Caco-2 (cell line): ENCODE measurements at regions not wholly inside any gene's neighbourhood (a gene's known extent, or its start where the extent isn't known, plus 50 kb on each side); places are given as distances from the start of the nearest gene placed in this dataset.

ENCODE experiments used
- BruUV-seq: library from RNA; stranded (reverse); fragments of 400-500 nt; replicated peaks from 2 replicates; lab custom pipeline; 2021; lab: Mats Ljungman, UMichigan
- CTCF ChIA-PET: fragments of 300-600 bp; sonication (Branson Sonifier 250); formaldehyde crosslinking; loops from one replicate; lab custom pipeline; 2022; ENCODE audit warnings: antibody characterized with exemption; lab: Charles Lee
- POLR2A ChIA-PET: fragments of 300-600 bp; sonication (Branson Sonifier 250); formaldehyde crosslinking; loops from one replicate; lab custom pipeline; 2022; ENCODE audit warnings: antibody characterized with exemption; lab: Charles Lee
- DNase-seq, 2 experiments: peaks; one replicate each; pipeline versions ENCODE4 v3.0.0 to v3.0.0-alpha.2; 2020 to 2022
- H3K27me3 ChIP-seq: replicated peaks from 2 replicates; pipeline ENCODE4 v1.6.0; 2011; ENCODE audit warnings: low read length; ENCODE audit not compliant: control insufficient read depth, insufficient read depth
- H3K36me3 ChIP-seq: 2 replicates; pipeline ENCODE4 v1.5.1; 2011; ENCODE audit warnings: low read length; ENCODE audit not compliant: control insufficient read depth, insufficient read depth
- H3K4me1 ChIP-seq: fragments of 250-450 bp; sonication (Bioruptor Pico); 2 replicates; pipeline ENCODE4 v1.5.1; 2020; ENCODE audit warnings: mild to moderate bottlenecking
- H3K4me3 ChIP-seq: 2 replicates; pipeline ENCODE4 v1.5.1; 2011; ENCODE audit warnings: low read depth, mild to moderate bottlenecking, control low read depth, low read length
- H3K9me3 ChIP-seq: fragments of 250-450 bp; sonication (Bioruptor Pico); 2 replicates; pipeline ENCODE4 v1.5.1; 2020; ENCODE audit warnings: mild to moderate bottlenecking, moderate library complexity
- H3K27ac Mint-ChIP-seq: one replicate; pipeline ENCODE4 v1.8.0; 2022; ENCODE audit warnings: mixed read lengths; ENCODE audit not compliant: unreplicated experiment
- H3K27me3 Mint-ChIP-seq: one replicate; pipeline ENCODE4 v1.8.0; 2022; ENCODE audit warnings: mixed read lengths; ENCODE audit not compliant: insufficient read depth, unreplicated experiment
- H3K36me3 Mint-ChIP-seq: one replicate; pipeline ENCODE4 v1.8.0; 2022; ENCODE audit warnings: mild to moderate bottlenecking, mixed read lengths; ENCODE audit not compliant: insufficient read depth, unreplicated experiment
- H3K4me1 Mint-ChIP-seq: one replicate; pipeline ENCODE4 v1.8.0; 2022; ENCODE audit warnings: low read depth, mixed read lengths; ENCODE audit not compliant: unreplicated experiment
- H3K4me3 Mint-ChIP-seq: one replicate; pipeline ENCODE4 v1.8.0; 2022; ENCODE audit warnings: mild to moderate bottlenecking, moderate library complexity, mixed read lengths; ENCODE audit not compliant: unreplicated experiment
- H3K9me3 Mint-ChIP-seq: one replicate; pipeline ENCODE4 v1.8.0; 2022; ENCODE audit warnings: mixed read lengths; ENCODE audit not compliant: unreplicated experiment
- intact Hi-C: fragments of 100-400 bp; cut with micrococcal nuclease; formaldehyde crosslinking; loops from one replicate; pipeline ENCODE4 v1.10.0; 2022; ENCODE audit not compliant: unreplicated experiment
- TF ChIP-seq, protein P1 (sequence below), 2 experiments: fragments of 200-600 bp in 1 of 2; IDR thresholded peaks; 1 replicate in 1 of 2; 2 replicates in 1 of 2; pipeline versions ENCODE4 v1.5.1 to v1.8.0; 2011 to 2022; ENCODE audit warnings: antibody characterized with exemption in 1 of 2, control low read depth in 1 of 2, inconsistent platforms in 1 of 2, low read depth in 1 of 2, low read length in 1 of 2, mild to moderate bottlenecking in 1 of 2, moderate library complexity in 1 of 2; ENCODE audit not compliant: insufficient read depth in 1 of 2, severe bottlenecking in 1 of 2, unreplicated experiment in 1 of 2

DNA sequence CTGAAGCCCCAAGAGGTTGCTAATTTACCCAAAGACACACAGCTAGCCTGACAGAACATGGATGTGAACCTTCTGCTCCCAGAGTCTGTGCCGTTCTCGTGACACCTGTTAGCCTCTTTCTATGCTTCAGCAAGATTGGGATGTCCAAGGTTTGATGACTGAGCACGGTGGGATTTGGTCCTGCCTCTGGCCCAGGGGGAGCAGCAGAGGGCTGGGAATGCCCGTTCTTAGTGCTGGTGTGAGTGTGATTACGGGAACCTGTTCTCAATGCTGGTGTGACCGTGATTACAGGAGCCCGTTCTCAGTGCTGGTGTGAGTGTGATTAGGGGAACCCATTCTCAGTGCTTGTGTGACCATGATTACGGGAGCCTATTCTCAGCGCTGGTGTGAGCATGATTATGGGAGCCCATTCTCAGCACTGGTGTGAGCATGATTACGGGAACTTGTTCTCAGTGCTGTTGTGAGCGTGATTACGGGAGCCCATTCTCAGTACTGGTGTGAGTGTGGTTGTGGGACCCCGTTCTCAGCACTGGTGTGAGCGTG is 67.3 kb upstream of the SNTG2 start:
- Histone ChIP-seq H3K4me1 (no peaks in the 10 kb centered on the region), H3K9me3 (no peaks in the 10 kb centered on the region), H3K4me3 (no peak overlapping the region), H3K27me3 (no peaks in the 10 kb centered on the region), H3K36me3 (no peaks in the 10 kb centered on the region)
- Mint-ChIP-seq H3K36me3 (no peaks in the 10 kb centered on the region), H3K4me3 (no peak overlapping the region), H3K9me3 (no peaks in the 10 kb centered on the region), H3K4me1 (no peaks in the 10 kb centered on the region), H3K27ac (no peak overlapping the region), H3K27me3 (peaks cover 19% of the 10 kb centered on the region)
- ChIA-PET POLR2A (no interaction called here), CTCF (no interaction called here)
- BruUV-seq = no TSS peak
- TF ChIP-seq, protein P1, sequence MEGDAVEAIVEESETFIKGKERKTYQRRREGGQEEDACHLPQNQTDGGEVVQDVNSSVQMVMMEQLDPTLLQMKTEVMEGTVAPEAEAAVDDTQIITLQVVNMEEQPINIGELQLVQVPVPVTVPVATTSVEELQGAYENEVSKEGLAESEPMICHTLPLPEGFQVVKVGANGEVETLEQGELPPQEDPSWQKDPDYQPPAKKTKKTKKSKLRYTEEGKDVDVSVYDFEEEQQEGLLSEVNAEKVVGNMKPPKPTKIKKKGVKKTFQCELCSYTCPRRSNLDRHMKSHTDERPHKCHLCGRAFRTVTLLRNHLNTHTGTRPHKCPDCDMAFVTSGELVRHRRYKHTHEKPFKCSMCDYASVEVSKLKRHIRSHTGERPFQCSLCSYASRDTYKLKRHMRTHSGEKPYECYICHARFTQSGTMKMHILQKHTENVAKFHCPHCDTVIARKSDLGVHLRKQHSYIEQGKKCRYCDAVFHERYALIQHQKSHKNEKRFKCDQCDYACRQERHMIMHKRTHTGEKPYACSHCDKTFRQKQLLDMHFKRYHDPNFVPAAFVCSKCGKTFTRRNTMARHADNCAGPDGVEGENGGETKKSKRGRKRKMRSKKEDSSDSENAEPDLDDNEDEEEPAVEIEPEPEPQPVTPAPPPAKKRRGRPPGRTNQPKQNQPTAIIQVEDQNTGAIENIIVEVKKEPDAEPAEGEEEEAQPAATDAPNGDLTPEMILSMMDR (IDR thresholded peaks at IDR 0.05; ENCODE audit: insufficient read depth in 1 of 2, low read depth in 1 of 2, low read length in 1 of 2, severe bottlenecking in 1 of 2, unreplicated experiment in 1 of 2) = no peak
- intact Hi-C loops = no loop called here
- DNase-seq = no peak

DNA sequence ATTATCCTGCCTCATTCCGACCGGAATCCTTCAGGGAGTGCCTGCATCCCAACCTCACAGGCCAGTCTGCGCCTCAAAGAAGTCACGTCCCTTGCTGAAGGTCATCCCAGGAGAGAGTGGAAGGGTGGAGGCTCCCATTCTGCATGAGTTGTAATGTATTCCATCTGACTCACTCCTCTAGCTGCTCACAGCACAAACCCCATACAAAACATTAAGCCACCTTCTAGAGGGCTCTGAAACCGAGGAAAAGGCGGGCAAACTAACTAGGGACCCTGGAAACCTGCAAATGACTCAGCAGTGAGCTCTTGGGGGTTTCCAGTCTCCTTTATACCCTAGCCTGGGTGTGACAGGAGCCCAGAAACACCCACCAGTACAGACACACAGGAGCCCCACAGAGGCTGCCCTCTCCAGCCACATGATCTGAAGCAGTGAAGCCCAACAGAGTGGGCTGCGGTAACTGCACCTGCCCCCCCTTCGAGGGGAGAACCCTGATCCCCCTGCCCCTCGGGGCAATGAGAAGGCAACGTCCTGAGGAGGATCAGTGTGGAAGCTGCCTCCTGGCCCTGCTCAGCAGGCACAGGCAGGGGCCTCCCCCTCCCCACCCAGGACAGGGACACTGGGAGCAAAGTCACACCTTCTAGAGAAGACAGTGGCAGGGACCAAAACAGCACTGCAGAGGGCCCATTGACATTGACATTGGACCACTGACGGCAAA is 69.3 kb upstream of the SNTG2 start:
- Mint-ChIP-seq H3K27me3 (peaks cover 20% of the 10 kb centered on the region), H3K9me3 (no peaks in the 10 kb centered on the region), H3K4me3 (no peak overlapping the region), H3K36me3 (no peaks in the 10 kb centered on the region), H3K4me1 (no peaks in the 10 kb centered on the region), H3K27ac (no peak overlapping the region)
- H3K36me3 ChIP-seq = no peaks in the 10 kb centered on the region
- H3K27me3 ChIP-seq = no peaks in the 10 kb centered on the region
- DNase-seq = no peak
- intact Hi-C loops = no loop called here
- no peaks in the 10 kb centered on the region for H3K9me3 ChIP-seq
- TF ChIP-seq, protein P1 (IDR thresholded peaks at IDR 0.05; ENCODE audit: insufficient read depth in 1 of 2, low read depth in 1 of 2, low read length in 1 of 2, severe bottlenecking in 1 of 2, unreplicated experiment in 1 of 2) = no peak
- H3K4me1 ChIP-seq = no peaks in the 10 kb centered on the region
- ChIA-PET POLR2A (no interaction called here), CTCF (no interaction called here)
- no TSS peak for BruUV-seq
- no peak overlapping the region for H3K4me3 ChIP-seq

- ChIA-PET CTCF (no interaction called here), POLR2A (no interaction called here)
- H3K9me3 ChIP-seq = no peaks in the 10 kb centered on the region
- H3K36me3 ChIP-seq = no peaks in the 10 kb centered on the region
- no peaks in the 10 kb centered on the region for H3K4me1 ChIP-seq
- Mint-ChIP-seq H3K27me3 (peaks cover 20% of the 10 kb centered on the region), H3K9me3 (no peaks in the 10 kb centered on the region), H3K36me3 (no peaks in the 10 kb centered on the region), H3K4me1 (no peaks in the 10 kb centered on the region), H3K27ac (no peak overlapping the region), H3K4me3 (no peak overlapping the region)
- intact Hi-C loops = no loop called here
- TF ChIP-seq, protein P1 (IDR thresholded peaks at IDR 0.05; ENCODE audit: insufficient read depth in 1 of 2, low read depth in 1 of 2, low read length in 1 of 2, severe bottlenecking in 1 of 2, unreplicated experiment in 1 of 2) = no peak
- no TSS peak for BruUV-seq
- no peaks in the 10 kb centered on the region for H3K27me3 ChIP-seq
- DNase-seq = no peak
- H3K4me3 ChIP-seq = no peak overlapping the region
Measured at GRCh38 chr2:880201-880970, 70.3 kb upstream of the SNTG2 start.
